ENCODE measurements at regions not wholly inside any gene's neighbourhood (a gene's known extent, or its start where the extent isn't known, plus 50 kb on each side); places are given as distances from the start of the nearest gene placed in this dataset.

DNA sequence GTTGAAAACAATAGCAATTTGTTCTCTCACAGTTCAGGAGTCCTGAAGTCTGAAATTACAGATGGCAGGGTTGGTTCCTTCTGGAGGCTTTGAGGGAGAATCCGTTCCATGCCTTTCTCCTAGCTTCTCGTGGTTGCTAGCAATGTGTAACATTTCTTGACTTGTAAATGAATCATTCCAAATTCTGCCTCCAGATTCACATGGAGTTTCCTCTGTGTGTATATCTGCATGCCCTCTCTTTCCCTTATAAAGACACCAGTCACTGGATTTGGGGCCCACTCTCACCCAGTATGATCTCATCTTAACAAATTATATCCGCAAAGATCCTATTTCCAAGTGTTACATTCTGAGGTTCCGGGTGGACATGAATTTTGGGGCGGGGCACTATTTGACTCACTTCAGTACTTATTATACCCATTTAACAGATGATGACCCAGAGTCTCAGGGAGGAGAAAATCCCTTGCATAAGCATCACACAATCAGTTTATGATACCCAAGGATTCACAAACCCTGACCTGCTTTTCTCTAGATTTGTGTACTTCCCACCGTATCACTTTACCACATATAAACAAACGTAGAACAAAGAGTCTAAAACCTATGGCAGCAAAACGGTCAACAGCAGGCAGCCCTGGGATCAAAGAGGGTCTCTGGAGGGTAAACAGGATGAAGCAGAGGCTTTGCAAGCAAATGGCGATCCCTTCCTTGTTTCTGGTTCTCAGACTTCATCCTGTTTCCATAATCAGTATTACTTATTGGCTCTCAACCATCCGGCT lies 93.7 kb downstream of the C9orf152 start:
- H3K27ac ChIP-seq = peak overlapping the region; percentile 5 to 53
- no peak overlapping the region for H3K4me3 ChIP-seq
- H3K36me3 ChIP-seq = no peaks in the 10 kb centered on the region
- no peaks in the 10 kb centered on the region for H3K27me3 ChIP-seq
- DNase-seq = no peak
- intact Hi-C loops (cut with DNase I) = no loop called here
- no peaks in the 10 kb centered on the region for H3K9me3 ChIP-seq
- ATAC-seq = no peak
- TF ChIP-seq CTCF (IDR thresholded peaks at IDR 0.05) = no peak
- H3K4me1 ChIP-seq = peaks cover 5 to 33% of the 10 kb centered on the region in 2 donors

DNA sequence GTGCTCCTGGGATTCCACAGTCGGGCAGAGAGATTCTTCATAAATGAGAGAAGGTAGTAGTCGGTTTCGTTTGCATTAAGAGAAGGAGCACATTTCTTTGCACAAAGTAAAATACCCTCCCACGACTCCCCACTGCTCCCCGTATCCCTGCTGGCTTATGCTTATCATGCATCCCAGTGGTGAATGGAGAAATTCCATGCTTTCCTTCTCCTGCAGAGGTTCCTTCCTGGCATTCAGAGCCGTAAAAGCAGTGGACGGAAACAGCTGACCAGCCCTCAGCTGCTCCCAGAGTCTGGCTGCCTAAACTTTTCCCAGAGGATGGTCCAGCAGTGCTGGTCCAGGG lies 93.1 kb downstream of the C9orf152 start:
- H3K9me3 ChIP-seq = no peaks in the 10 kb centered on the region
- H3K4me3 ChIP-seq = no peak overlapping the region
- no peak for DNase-seq
- H3K27me3 ChIP-seq = no peaks in the 10 kb centered on the region
- peak overlapping the region in 1 of 2 donors; percentile 53 for H3K27ac ChIP-seq
- no peaks in the 10 kb centered on the region for H3K36me3 ChIP-seq
- ATAC-seq = peak; percentile 27
- TF ChIP-seq CTCF (IDR thresholded peaks at IDR 0.05) = no peak
- intact Hi-C loops (cut with DNase I) = no loop called here
- H3K4me1 ChIP-seq = peaks cover 5 to 33% of the 10 kb centered on the region in 2 donors

- ATAC-seq = peak; percentile 39
- Histone ChIP-seq H3K27me3 (no peaks in the 10 kb centered on the region), H3K4me3 (no peak overlapping the region), H3K27ac (peak overlapping the region in 1 of 2 donors; percentile 53), H3K4me1 (peaks cover 5 to 33% of the 10 kb centered on the region in 2 donors), H3K9me3 (no peaks in the 10 kb centered on the region), H3K36me3 (no peaks in the 10 kb centered on the region)
- no peak for DNase-seq
- intact Hi-C loops (cut with DNase I) = no loop called here
- no peak for TF ChIP-seq CTCF (IDR thresholded peaks at IDR 0.05)
Observed at GRCh38 chr9:110115341-110115820, 92.6 kb downstream of the C9orf152 start.

DNA sequence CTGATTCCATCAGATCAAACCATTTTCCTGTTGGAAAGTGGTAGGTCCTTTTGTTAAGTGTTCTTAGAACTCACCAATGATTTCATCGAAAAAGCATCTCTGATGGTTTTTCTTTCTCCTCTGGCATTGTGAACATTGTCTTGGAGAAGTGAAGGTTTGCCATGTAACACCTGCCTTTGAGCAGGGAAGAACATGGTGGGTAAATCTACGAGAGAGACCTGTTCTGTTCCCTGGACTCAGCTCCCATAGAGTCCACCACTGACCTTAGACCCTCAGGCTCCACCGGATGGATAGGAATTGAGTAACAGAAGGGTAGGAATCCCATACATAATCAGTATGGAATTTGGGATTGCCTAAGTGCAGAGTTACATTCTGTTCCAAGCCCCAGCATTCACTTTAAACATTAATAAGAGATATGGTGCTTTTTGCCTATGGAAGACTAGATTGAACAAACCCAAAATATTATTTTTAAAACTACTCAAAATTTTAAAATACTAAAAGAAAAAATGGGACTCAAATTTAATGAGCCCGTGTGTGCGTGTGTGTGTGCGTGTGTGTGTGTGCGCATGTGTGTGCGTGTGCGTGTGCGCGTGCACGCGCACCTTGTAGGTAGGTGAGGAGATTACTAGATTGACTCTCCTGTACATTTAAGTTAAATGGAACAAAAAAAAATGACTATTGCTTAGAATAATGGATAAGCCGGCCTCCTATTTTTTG lies 92.0 kb downstream of the C9orf152 start:
- Histone ChIP-seq H3K27ac (peak overlapping the region in 1 of 2 donors; percentile 53), H3K36me3 (no peaks in the 10 kb centered on the region), H3K27me3 (no peaks in the 10 kb centered on the region), H3K9me3 (no peaks in the 10 kb centered on the region), H3K4me1 (peaks cover 5 to 33% of the 10 kb centered on the region in 2 donors), H3K4me3 (no peak overlapping the region)
- DNase-seq (peak in 1 of 4 donors; percentile 64), ATAC-seq (peak; percentile 30)
- no peak for TF ChIP-seq CTCF (IDR thresholded peaks at IDR 0.05)
- intact Hi-C loops (cut with DNase I) = no loop called here

DNA sequence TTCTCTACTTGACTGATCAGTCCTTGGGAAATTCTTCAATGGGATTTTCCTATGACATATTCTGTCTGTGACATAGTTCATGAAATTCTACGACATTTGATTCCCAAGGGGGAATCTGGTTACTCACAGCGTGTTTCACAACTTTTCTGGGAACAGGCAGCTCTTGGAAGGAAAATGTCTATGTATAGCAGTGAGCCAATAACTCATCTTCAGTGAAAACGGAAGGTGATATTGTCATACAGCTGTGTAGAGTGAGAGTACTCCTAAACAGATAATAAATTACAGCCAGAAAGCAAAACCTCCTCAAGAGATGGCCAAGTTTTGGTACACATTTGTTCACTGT lies 91.4 kb downstream of the C9orf152 start:
- no peak for TF ChIP-seq CTCF (IDR thresholded peaks at IDR 0.05)
- Histone ChIP-seq H3K9me3 (no peaks in the 10 kb centered on the region), H3K27me3 (no peaks in the 10 kb centered on the region), H3K4me1 (peaks cover 5 to 33% of the 10 kb centered on the region in 2 donors), H3K27ac (peak overlapping the region in 1 of 2 donors; percentile 53), H3K4me3 (no peak overlapping the region), H3K36me3 (no peaks in the 10 kb centered on the region)
- intact Hi-C loops (cut with DNase I) = no loop called here
- DNase-seq (peak in 1 of 4 donors; percentile 59), ATAC-seq (peak; percentile 27)

Data from left lung (tissue), 4 donors.